HG03432 (cell line): ENCODE measurements at regions not wholly inside any gene's neighbourhood (a gene's known extent, or its start where the extent isn't known, plus 50 kb on each side); places are given as distances from the start of the nearest gene placed in this dataset.
"Not testable (repeated sequence)": the region's sequence is repeated elsewhere in the genome, so short reads cannot be mapped to it uniquely, and the experiment has no call there.

Experiments
- ATAC-seq: cut with Tn5 transposase; IDR thresholded peaks from one replicate; pipeline ENCODE4 v1.9.1; 2021; ENCODE audit warnings: mild to moderate bottlenecking, moderate library complexity; ENCODE audit not compliant: unreplicated experiment

- no peak for ATAC-seq
Observed at GRCh38 chr3:6447166-6447801, 413.6 kb upstream of the GRM7 start.

- ATAC-seq = no peak
Observed at GRCh38 chr3:6448011-6448410, 412.9 kb upstream of the GRM7 start.

GRCh38 chr3:6449099-6449498, 411.8 kb upstream of the GRM7 start:
- ATAC-seq = no peak

- no peak for ATAC-seq
Observed at GRCh38 chr3:6452974-6453373, 407.9 kb upstream of the GRM7 start.

DNA sequence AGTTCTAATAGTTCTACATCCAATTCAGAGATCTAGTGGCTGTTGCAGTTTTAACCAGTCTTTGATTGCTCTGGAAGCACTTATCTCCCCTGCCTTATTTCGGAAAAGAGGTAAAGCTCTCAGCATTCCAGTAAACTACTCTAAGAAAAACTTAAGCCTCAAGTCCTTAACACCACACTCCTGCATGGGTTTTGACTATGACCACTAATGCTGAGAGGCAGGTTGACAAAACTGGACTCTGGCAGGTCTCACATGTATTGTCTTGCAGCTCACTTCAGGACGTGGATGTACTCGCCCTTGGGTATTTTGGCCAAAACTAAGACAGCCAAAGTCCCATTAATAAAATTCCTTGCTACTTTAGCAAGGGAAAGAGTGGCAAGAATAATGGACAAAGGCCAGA, 405.9 kb upstream of the GRM7 start:
- no peak for ATAC-seq

DNA sequence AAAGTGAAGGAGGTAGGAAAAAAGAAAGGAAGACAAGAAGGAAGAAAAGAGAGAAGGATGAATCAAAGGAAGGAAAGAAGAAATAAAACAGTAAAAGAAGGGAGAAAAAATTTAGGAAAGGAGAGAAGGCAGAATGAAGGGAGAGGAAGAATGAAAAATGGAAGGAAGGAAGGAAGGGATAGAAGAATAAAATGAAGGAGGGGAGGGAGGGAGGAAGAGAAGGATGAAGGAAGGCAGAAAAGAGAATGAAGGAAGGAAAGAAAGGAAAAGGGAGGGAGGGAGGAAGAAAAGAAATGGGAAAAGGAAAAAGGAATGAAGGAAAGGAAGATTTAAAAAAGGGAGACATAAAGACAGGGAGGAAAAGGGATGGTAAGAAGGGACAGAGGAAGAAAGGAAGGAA, 393.7 kb upstream of the GRM7 start:
- no peak for ATAC-seq

DNA sequence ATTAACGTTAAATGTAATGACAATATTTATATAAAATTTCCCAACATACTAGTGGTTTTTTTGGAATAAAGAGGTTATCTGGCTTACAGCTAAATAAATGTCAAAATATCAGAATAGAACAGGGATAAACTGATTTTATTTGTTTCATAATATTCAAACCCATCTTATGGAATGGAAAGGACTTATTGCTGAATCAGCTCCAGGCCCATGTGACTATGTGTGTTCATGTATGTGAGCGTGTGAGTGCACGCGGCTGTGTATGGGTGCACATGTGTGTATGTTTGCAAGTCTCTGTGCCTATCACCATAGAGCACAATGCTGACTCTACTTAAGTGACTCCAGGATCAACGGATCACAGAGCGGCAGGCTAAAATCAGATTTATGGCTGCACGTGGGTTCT, 392.3 kb upstream of the GRM7 start:
- no peak for ATAC-seq

DNA sequence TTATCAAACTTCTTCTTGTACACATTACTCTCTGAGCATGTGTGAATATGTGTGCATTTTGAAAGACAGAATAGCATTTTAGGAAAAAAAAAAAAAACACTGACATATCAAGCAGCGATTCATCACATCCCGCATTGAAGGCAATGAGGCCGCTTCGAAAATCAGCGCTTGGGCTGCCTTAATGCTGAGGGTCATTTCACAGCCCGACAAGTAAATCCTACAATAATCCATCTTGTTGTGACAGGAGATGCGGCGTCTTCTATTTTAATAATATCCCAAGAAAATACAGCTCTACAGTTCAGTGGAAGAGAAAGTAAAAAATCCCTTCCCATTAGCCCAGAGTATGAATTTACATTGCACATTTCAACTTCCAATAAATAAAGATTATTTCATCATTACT, 389.2 kb upstream of the GRM7 start:
- no peak for ATAC-seq

- not testable (repeated sequence) for ATAC-seq
Observed at GRCh38 chr3:6490487-6491327, 370.2 kb upstream of the GRM7 start.

DNA sequence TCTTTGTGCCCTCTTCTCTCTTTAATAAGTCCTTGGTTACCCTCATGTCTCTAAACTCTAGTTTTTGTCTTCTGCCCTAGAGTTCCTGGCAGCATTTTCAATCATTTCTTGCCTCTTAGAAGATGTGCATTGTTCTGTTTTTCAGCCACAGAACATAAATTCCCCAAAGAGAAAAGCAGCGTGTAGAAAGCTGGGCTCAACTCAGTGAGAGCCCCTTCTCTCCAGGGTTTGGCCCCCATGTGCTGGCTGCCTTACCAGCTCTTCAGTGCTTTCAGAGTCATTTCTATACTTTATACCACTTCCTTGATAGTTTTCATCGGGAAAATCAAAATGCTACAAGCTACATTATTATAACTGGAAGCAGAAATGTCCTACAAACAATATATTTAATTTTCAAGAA, 369.1 kb upstream of the GRM7 start:
- no peak for ATAC-seq

- ATAC-seq = no peak
Observed at GRCh38 chr3:6492306-6492705, 368.6 kb upstream of the GRM7 start.

- not testable (repeated sequence) for ATAC-seq
Observed at GRCh38 chr3:6498944-6499343, 362.0 kb upstream of the GRM7 start.

DNA sequence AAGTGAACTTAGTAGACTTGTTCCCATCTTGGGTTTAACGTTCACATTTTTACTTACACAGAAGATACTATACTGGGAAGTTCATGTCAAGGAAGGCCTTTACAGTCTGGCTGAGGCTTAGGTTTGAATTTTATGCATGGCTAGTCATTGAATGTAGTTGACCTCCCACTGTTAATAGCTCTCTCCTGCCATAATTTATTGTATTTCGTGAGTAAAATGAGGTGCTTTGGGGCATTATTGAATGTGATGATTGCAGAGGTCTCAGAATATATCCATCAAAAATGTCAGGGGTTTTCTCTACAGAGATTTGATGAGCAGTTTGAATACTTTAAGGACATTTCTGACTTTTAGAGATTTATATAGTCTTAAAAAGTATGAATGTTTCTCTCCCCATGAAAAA, 356.6 kb upstream of the GRM7 start:
- ATAC-seq = no peak

DNA sequence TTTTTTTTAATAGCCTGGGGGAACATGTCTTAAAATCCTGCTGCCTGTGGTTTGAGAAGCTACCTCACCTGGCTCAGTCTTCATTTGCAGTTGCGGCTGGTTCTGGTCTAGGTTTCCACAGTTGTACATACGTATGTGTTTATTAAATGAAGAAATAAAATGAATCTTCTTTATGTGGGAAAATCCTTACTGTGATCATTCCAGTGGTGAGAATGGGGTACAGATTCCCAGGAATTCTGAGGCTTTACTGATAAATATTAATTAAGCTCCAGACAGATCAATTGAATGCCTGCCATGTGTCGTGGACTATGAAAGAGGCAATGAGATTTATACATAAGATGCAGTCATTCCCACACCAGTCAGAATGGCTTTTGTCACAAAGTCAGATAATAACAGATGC, 356.1 kb upstream of the GRM7 start:
- no peak for ATAC-seq

DNA sequence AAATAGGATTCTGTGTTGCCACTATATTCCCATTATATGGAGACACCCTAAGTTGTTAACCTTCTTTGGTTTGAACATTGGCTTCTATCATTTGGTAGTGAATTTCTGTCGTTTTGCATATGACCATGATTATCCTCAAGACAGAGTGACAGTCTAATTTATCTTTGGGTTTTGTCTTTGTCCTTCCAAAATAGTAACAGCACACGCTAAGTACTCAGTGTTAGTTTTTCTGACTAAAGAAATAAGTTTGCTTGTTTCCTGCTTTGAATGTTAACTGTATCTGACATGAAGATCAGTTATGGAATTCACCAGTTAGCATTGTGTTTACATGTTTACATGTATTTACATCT, 352.5 kb upstream of the GRM7 start:
- no peak for ATAC-seq

DNA sequence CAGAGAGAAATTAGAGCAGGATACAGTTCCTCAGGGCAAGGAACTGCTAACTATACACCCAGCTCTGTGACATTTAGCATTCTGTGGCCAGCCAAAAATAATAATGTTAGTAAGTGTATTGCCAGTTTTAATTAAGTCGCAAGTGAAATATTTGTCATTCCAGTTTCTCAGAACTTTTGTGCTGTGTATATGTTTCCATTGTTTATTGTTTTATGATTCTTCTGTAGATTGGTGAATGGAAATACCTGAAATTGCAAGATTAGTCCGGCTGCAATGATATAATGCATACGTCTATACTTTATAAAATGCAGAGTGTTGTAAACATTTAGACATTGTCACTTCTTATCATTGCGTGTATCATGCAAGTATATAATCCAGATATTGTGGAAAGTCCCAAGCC, 351.3 kb upstream of the GRM7 start:
- ATAC-seq = no peak

DNA sequence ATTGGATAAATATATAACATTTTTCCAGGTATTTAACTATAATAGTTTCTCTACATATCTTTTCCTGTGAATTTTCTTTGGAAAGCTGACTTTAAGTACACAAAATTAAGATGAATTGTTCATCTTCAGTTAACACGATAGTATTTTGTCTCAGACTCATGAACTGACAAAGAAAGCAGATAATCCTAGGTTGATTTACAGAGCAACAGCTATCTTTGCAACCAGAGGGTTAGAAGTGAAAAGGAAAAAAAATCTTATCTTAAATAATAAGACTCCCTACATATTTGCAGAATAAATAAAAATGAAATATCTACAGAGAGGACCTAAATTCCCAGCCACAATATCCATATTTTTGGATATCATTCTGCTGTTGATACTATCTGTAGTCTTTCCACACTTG, 350.2 kb upstream of the GRM7 start:
- no peak for ATAC-seq

- no peak for ATAC-seq
Observed at GRCh38 chr3:6512172-6512800, 348.6 kb upstream of the GRM7 start.

GRCh38 chr3:6516143-6516542, 344.8 kb upstream of the GRM7 start:
- ATAC-seq = no peak

DNA sequence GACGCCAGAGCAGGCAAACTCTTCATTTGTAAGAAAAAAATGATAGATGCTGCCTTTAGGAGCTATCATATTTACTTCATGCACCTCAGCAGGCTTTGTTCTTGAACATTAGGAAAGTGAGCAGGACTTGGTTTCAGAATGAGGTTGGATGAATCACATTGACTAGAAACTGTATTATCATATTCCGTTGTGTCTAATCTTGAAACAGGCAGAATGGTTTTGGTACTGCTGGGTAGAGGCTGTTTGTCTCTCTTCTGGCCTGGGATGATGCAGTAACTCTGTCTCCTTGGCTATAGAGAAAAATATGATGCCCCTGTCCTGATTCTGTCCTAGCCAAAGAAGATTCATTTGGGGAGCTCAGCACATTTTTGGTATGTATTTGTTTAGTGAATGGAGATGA, 344.2 kb upstream of the GRM7 start:
- no peak for ATAC-seq

DNA sequence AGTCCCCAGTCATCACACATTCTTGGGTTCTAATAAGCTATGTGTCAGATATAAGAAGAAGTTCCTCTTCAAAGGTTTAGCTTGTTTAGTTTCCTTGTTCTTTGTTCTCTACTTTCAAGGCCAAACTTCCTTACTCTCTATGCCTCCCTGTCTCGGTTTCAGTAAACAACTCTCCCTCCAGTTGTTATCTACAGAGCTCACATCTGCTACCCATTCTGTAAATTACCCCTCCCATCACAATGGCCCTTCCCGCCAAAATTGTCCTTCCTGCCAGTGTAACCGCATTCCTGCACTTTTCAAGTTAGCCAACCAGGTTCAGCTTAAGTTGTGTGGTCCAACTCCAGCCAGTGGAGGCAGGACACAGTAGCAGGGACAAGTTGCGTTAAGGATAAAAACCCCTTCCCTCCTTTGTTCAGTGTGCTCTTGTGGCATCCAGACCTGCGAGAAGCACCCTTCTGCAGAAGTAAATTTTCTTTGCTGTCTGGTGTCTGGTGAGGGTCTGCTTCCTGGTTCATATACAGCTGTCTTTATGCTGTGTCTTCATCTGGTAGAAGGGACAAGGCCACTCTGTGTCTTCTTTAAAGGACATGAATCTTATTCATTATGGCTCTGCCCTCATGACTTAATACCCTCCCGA, 342.1 kb upstream of the GRM7 start:
- no peak for ATAC-seq
